ENCODE measurements at regions not wholly inside any gene's neighbourhood (a gene's known extent, or its start where the extent isn't known, plus 50 kb on each side); places are given as distances from the start of the nearest gene placed in this dataset.

- no peak for TF ChIP-seq POLR2AphosphoS5 (IDR thresholded peaks at IDR 0.05; ENCODE audit: low read depth, low read length)
- Histone ChIP-seq H3K9me3 (ENCODE audit: control insufficient read depth, insufficient read depth, low read depth, low read length) (no peaks in the 10 kb centered on the region), H3K36me3 (ENCODE audit: control insufficient read depth, insufficient read depth, low read length) (no peaks in the 10 kb centered on the region), H3K27me3 (ENCODE audit: control insufficient read depth, insufficient read depth, low read length) (no peaks in the 10 kb centered on the region; the same call in 1 of the 2 replicates), H3K4me1 (ENCODE audit: control insufficient read depth, insufficient read depth, low read length) (no peaks in the 10 kb centered on the region), H3K27ac (ENCODE audit: low read length) (no peak overlapping the region), H3K4me3 (ENCODE audit: low read depth in 2 of 2, low read length in 2 of 2) (no peak overlapping the region)
- peak; percentile 33; the same call in 1 of the 2 replicates for ATAC-seq
- no peak for DNase-seq (ENCODE audit: low read depth, low spot score)
- intact Hi-C loops (cut with micrococcal nuclease; ENCODE audit: unreplicated experiment) = no loop called here
- POLR2A ChIA-PET = no interaction called here
- CTCF ChIA-PET = no interaction called here
- in situ Hi-C loops (cut with HindIII; ENCODE audit: low pct_unique_long_range_greater_than_20kb, low sequenced_read_pairs) = no loop called here
- BruUV-seq (replicated peaks) = no TSS peak
Observed at GRCh38 chr14:101193106-101193844, 289.8 kb upstream of the RTL1 start.

GRCh38 chr14:101193845-101194372 is 290.4 kb upstream of the RTL1 start:
- POLR2A ChIA-PET = no interaction called here
- Histone ChIP-seq H3K27ac (ENCODE audit: low read length) (no peak overlapping the region), H3K27me3 (ENCODE audit: control insufficient read depth, insufficient read depth, low read length) (no peaks in the 10 kb centered on the region; the same call in 1 of the 2 replicates), H3K4me3 (ENCODE audit: low read depth in 2 of 2, low read length in 2 of 2) (no peak overlapping the region), H3K4me1 (ENCODE audit: control insufficient read depth, insufficient read depth, low read length) (no peaks in the 10 kb centered on the region), H3K9me3 (ENCODE audit: control insufficient read depth, insufficient read depth, low read depth, low read length) (no peaks in the 10 kb centered on the region), H3K36me3 (ENCODE audit: control insufficient read depth, insufficient read depth, low read length) (no peaks in the 10 kb centered on the region)
- CTCF ChIA-PET = no interaction called here
- in situ Hi-C loops (cut with HindIII; ENCODE audit: low pct_unique_long_range_greater_than_20kb, low sequenced_read_pairs) = no loop called here
- ATAC-seq (no peak), DNase-seq (ENCODE audit: low read depth, low spot score) (no peak)
- intact Hi-C loops (cut with micrococcal nuclease; ENCODE audit: unreplicated experiment) = no loop called here
- BruUV-seq (replicated peaks) = no TSS peak
- TF ChIP-seq SIN3A (IDR thresholded peaks at IDR 0.05; ENCODE audit: borderline replicate concordance, insufficient read depth, low read depth, low read length) = no peak
- TF ChIP-seq REST (IDR thresholded peaks at IDR 0.05; ENCODE audit: insufficient read depth in 1 of 2, low read depth in 2 of 2, low read length in 1 of 2) = no peak
- TF ChIP-seq CTCF (IDR thresholded peaks at IDR 0.05) = no peak
- TF ChIP-seq TCF7L2 (IDR thresholded peaks at IDR 0.05; ENCODE audit: low read depth, low read length) = no peak
- TF ChIP-seq POLR2AphosphoS5 (IDR thresholded peaks at IDR 0.05; ENCODE audit: low read depth, low read length) = no peak

All from Panc1 (cell line).